Natural killer cell (primary cell): ENCODE measurements at regions not wholly inside any gene's neighbourhood (a gene's known extent, or its start where the extent isn't known, plus 50 kb on each side); places are given as distances from the start of the nearest gene placed in this dataset.

Experiments
- ATAC-seq, 3 donors: fragments of 150-1000 bp in 2 of 3; fragments of 200-7000 bp in 1 of 3; cut with Tn5 transposase; 1 replicate in 1 of 3; 2 replicates in 2 of 3; pipeline ENCODE4 v1.10.0; 2021; ENCODE audit warnings: mild to moderate bottlenecking in 2 of 3, moderate library complexity in 2 of 3
- DNase-seq, 2 donors: peaks; one replicate each; pipeline versions ENCODE4 v3.0.0 to v3.0.0-alpha.2; 2013 to 2021; ENCODE audit warnings: mixed read lengths in 1 of 2
- H3K27ac ChIP-seq: one replicate; pipeline ENCODE4 v1.5.1; 2013; ENCODE audit warnings: mild to moderate bottlenecking, low read length
- H3K27me3 ChIP-seq: one replicate; pipeline ENCODE4 v1.6.1; 2013; ENCODE audit warnings: low read length; ENCODE audit not compliant: control insufficient read depth, insufficient read depth
- H3K36me3 ChIP-seq: one replicate; pipeline ENCODE4 v1.6.1; 2013; ENCODE audit warnings: low read length; ENCODE audit not compliant: control insufficient read depth, insufficient read depth
- H3K4me1 ChIP-seq: one replicate; pipeline ENCODE4 v1.6.1; 2013; ENCODE audit warnings: low read length; ENCODE audit not compliant: control insufficient read depth, insufficient read depth
- H3K4me3 ChIP-seq: one replicate; pipeline ENCODE4 v1.5.1; 2013; ENCODE audit warnings: low read length
- H3K9me3 ChIP-seq: one replicate; pipeline ENCODE4 v1.6.1; 2013; ENCODE audit warnings: low read length; ENCODE audit not compliant: control insufficient read depth, insufficient read depth
- H3K27ac Mint-ChIP-seq, 2 donors: one replicate each; pipeline ENCODE4 v1.8.0; 2022; ENCODE audit warnings: mild to moderate bottlenecking in 2 of 2, mixed read lengths in 2 of 2, moderate library complexity in 1 of 2
- H3K27me3 Mint-ChIP-seq, 2 donors: one replicate each; pipeline ENCODE4 v1.8.0; 2022; ENCODE audit warnings: low read depth in 2 of 2, mixed read lengths in 2 of 2
- H3K36me3 Mint-ChIP-seq: one replicate; pipeline ENCODE4 v1.8.0; 2022; ENCODE audit warnings: mixed read lengths
- H3K4me1 Mint-ChIP-seq, 2 donors: one replicate each; pipeline ENCODE4 v1.8.0; 2022; ENCODE audit warnings: mixed read lengths in 2 of 2
- H3K4me3 Mint-ChIP-seq: one replicate; pipeline ENCODE4 v1.8.0; 2022; ENCODE audit warnings: mild to moderate bottlenecking, moderate library complexity, mixed read lengths
- H3K9me3 Mint-ChIP-seq, 2 donors: one replicate each; pipeline ENCODE4 v1.8.0; 2022; ENCODE audit warnings: mixed read lengths in 2 of 2
- WGBS: methylation state at CpG from one replicate; pipeline ENCODE4 v1.1.7; 2013; ENCODE audit warnings: missing lambda C conversion rate; ENCODE audit not compliant: insufficient coverage; 5-methylcytosine and 5-hydroxymethylcytosine counted together
- intact Hi-C: fragments of 100-400 bp; cut with micrococcal nuclease; formaldehyde crosslinking; loops from one replicate; pipeline ENCODE4 v1.14.2; 2022
- TF ChIP-seq, protein P1 (sequence below): fragments of 200-600 bp; IDR thresholded peaks from one replicate; pipeline ENCODE4 v1.8.0; 2022; ENCODE audit warnings: antibody characterized with exemption

DNA sequence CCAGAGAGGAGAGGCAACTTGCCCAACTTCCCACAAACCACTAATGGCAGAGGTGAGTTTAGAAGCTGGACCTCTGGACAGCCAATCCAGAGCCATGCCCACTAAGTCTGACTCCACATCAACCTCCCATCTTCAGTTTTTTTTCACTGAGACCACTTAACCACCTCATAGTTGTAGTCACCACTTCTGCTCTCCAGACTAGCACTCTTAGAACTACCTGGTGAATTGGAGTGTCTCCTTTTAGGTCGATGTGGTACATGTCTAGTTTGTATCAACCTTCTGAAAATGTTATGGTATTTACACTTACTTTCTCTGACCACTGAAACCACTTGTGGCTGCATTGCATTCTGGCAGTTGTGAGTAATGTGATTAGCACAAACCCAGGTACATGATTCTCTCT is 743.6 kb upstream of the FANCL start:
- no peak overlapping the region for H3K27ac Mint-ChIP-seq
- Histone ChIP-seq H3K36me3 (no peaks in the 10 kb centered on the region), H3K27me3 (no peaks in the 10 kb centered on the region), H3K27ac (no peak overlapping the region), H3K4me3 (no peak overlapping the region), H3K9me3 (no peaks in the 10 kb centered on the region), H3K4me1 (no peaks in the 10 kb centered on the region)
- H3K27me3 Mint-ChIP-seq, result peaks cover 0 to 7% of the 10 kb centered on the region in 2 donors
- intact Hi-C loops, result no loop called here
- no peaks in the 10 kb centered on the region for H3K36me3 Mint-ChIP-seq
- DNase-seq (no peak), ATAC-seq (no peak)
- TF ChIP-seq, protein P1, sequence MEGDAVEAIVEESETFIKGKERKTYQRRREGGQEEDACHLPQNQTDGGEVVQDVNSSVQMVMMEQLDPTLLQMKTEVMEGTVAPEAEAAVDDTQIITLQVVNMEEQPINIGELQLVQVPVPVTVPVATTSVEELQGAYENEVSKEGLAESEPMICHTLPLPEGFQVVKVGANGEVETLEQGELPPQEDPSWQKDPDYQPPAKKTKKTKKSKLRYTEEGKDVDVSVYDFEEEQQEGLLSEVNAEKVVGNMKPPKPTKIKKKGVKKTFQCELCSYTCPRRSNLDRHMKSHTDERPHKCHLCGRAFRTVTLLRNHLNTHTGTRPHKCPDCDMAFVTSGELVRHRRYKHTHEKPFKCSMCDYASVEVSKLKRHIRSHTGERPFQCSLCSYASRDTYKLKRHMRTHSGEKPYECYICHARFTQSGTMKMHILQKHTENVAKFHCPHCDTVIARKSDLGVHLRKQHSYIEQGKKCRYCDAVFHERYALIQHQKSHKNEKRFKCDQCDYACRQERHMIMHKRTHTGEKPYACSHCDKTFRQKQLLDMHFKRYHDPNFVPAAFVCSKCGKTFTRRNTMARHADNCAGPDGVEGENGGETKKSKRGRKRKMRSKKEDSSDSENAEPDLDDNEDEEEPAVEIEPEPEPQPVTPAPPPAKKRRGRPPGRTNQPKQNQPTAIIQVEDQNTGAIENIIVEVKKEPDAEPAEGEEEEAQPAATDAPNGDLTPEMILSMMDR, result no peak
- no peaks in the 10 kb centered on the region for H3K4me1 Mint-ChIP-seq
- H3K4me3 Mint-ChIP-seq, result no peak overlapping the region
- WGBS, result no CpG with 5 or more reads among the region's 1 CpG
- H3K9me3 Mint-ChIP-seq, result no peaks in the 10 kb centered on the region

GRCh38 chr2:58983111-58983510 is 742.0 kb upstream of the FANCL start:
- H3K9me3 ChIP-seq, result no peaks in the 10 kb centered on the region
- no peak overlapping the region for H3K4me3 ChIP-seq
- no peaks in the 10 kb centered on the region for H3K27me3 ChIP-seq
- Mint-ChIP-seq H3K36me3 (no peaks in the 10 kb centered on the region), H3K27me3 (peaks cover 0 to 7% of the 10 kb centered on the region in 2 donors), H3K4me3 (no peak overlapping the region), H3K9me3 (no peaks in the 10 kb centered on the region), H3K27ac (no peak overlapping the region), H3K4me1 (no peaks in the 10 kb centered on the region)
- no peaks in the 10 kb centered on the region for H3K4me1 ChIP-seq
- ATAC-seq (no peak), DNase-seq (no peak)
- no peaks in the 10 kb centered on the region for H3K36me3 ChIP-seq
- WGBS, result 71% methylated on average over 1 of the region's 4 CpGs
- intact Hi-C loops, result no loop called here
- H3K27ac ChIP-seq, result no peak overlapping the region
- TF ChIP-seq, protein P1, result no peak

- intact Hi-C loops, result no loop called here
- DNase-seq, result no peak
- Mint-ChIP-seq H3K27ac (no peak overlapping the region), H3K36me3 (no peaks in the 10 kb centered on the region), H3K4me3 (no peak overlapping the region), H3K27me3 (peaks cover 0 to 7% of the 10 kb centered on the region in 2 donors), H3K4me1 (no peaks in the 10 kb centered on the region), H3K9me3 (peaks cover 0 to 2% of the 10 kb centered on the region in 2 donors)
- TF ChIP-seq, protein P1, result no peak
- Histone ChIP-seq H3K27ac (no peak overlapping the region), H3K4me3 (no peak overlapping the region), H3K36me3 (no peaks in the 10 kb centered on the region), H3K9me3 (no peaks in the 10 kb centered on the region), H3K27me3 (no peaks in the 10 kb centered on the region), H3K4me1 (no peaks in the 10 kb centered on the region)
- ATAC-seq, result no peak
- WGBS, result 49% methylated on average over 5 of the region's 7 CpGs
These were observed 740.1 kb upstream of the FANCL start for GRCh38 chr2:58981237-58981636.

GRCh38 chr2:58976375-58977071 is 735.4 kb upstream of the FANCL start:
- peaks cover 0 to 2% of the 10 kb centered on the region in 2 donors for H3K9me3 Mint-ChIP-seq
- Histone ChIP-seq H3K27ac (no peak overlapping the region), H3K27me3 (no peaks in the 10 kb centered on the region), H3K4me1 (no peaks in the 10 kb centered on the region), H3K4me3 (no peak overlapping the region), H3K9me3 (no peaks in the 10 kb centered on the region), H3K36me3 (no peaks in the 10 kb centered on the region)
- no peak for ATAC-seq
- DNase-seq, result no peak
- intact Hi-C loops, result no loop called here
- H3K4me1 Mint-ChIP-seq, result no peaks in the 10 kb centered on the region
- H3K4me3 Mint-ChIP-seq, result no peak overlapping the region
- no peaks in the 10 kb centered on the region for H3K36me3 Mint-ChIP-seq
- whole genome bisulfite sequencing, result 81% methylated on average over 8 of the region's 9 CpGs
- no peaks in the 10 kb centered on the region for H3K27me3 Mint-ChIP-seq
- TF ChIP-seq, protein P1, result no peak
- H3K27ac Mint-ChIP-seq, result no peak overlapping the region
